ENCODE measurements at regions not wholly inside any gene's neighbourhood (a gene's known extent, or its start where the extent isn't known, plus 50 kb on each side); places are given as distances from the start of the nearest gene placed in this dataset.

DNA sequence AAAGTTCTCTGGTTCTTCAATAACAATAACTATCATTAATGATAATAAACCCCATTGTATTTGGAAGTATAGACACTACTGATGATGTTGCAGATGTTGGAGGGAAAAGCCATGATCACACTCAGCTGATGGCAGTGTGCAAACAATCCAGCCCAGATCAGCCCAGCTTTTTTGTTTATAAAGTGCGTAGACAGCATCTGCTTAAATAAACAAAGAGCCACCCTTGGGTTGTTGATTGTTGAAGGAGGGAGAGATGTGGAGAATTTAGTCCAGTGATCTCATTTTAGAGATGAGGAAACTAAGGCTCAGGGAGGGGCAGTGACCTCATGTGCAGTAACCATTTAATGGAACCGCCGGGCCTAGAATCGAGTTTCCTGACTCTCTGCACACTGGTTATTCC, 56.0 kb upstream of the MEX3C start (continued):
- TF ChIP-seq, protein P1, sequence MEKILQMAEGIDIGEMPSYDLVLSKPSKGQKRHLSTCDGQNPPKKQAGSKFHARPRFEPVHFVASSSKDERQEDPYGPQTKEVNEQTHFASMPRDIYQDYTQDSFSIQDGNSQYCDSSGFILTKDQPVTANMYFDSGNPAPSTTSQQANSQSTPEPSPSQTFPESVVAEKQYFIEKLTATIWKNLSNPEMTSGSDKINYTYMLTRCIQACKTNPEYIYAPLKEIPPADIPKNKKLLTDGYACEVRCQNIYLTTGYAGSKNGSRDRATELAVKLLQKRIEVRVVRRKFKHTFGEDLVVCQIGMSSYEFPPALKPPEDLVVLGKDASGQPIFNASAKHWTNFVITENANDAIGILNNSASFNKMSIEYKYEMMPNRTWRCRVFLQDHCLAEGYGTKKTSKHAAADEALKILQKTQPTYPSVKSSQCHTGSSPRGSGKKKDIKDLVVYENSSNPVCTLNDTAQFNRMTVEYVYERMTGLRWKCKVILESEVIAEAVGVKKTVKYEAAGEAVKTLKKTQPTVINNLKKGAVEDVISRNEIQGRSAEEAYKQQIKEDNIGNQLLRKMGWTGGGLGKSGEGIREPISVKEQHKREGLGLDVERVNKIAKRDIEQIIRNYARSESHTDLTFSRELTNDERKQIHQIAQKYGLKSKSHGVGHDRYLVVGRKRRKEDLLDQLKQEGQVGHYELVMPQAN (conservative IDR thresholded peaks at IDR 0.05) = no peak
- TF ChIP-seq NFIC (IDR thresholded peaks at IDR 0.05; ENCODE audit: low read depth, low read length) = no peak

DNA sequence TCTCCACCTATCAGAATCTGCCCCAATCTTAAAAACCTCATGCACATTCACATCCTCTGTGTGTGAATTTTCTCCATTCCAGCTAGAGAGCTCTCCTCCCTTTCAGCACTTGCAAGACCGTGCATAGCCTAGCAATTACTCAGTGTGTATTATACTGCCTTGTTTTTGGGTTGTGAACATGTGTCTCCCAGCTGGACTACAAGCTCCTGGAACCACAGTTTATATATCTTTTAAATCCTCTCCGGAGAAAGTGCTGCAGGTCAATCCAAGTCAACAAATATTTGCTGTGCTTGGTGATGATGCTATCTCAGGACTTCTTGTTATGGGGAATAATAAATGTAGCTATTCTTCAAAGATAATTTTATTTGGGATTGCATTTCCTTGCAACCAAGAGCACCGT, 58.2 kb upstream of the MEX3C start:
- ChIA-PET CTCF (interaction anchor here (0.5 to 1.8 kb wide), 5 partner anchors 11 to 191 kb away, joined by 3 to 4 read pairs (median 3); no protein-coding TSS in a partner anchor), RAD21 (ENCODE audit: unreplicated experiment) (no interaction called here)
- FAIRE-seq = no peak
- TF ChIP-seq PAX5 (IDR thresholded peaks at IDR 0.05; ENCODE audit: borderline replicate concordance, low read depth, low read length) (no peak), CHD4 (IDR thresholded peaks at IDR 0.05) (no peak), RB1 (IDR thresholded peaks at IDR 0.05; ENCODE audit: borderline replicate concordance) (no peak), SUPT20H (IDR thresholded peaks at IDR 0.05; ENCODE audit: borderline replicate concordance, control insufficient read depth, low read depth, low read length) (no peak), POLR2AphosphoS2 (IDR thresholded peaks at IDR 0.05; ENCODE audit: low read depth, low read length) (no peak), CEBPB (IDR thresholded peaks at IDR 0.05; ENCODE audit: borderline replicate concordance in 1 of 2, low read depth in 2 of 2, low read length in 2 of 2) (no peak), SREBF1 (IDR thresholded peaks at IDR 0.05; ENCODE audit: low read length) (no peak), CHD1 (IDR thresholded peaks at IDR 0.05; ENCODE audit: low read depth, low read length) (no peak), IKZF2 (IDR thresholded peaks at IDR 0.05) (no peak), SMAD5 (IDR thresholded peaks at IDR 0.05; ENCODE audit: low read depth) (no peak), BHLHE40 (IDR thresholded peaks at IDR 0.05; ENCODE audit: borderline replicate concordance in 1 of 2, low read depth in 2 of 2, low read length in 1 of 2) (no peak), TAF1 (IDR thresholded peaks at IDR 0.05; ENCODE audit: borderline replicate concordance, low read depth, low read length) (no peak), PML (IDR thresholded peaks at IDR 0.05; ENCODE audit: low read length) (no peak)
- TF ChIP-seq, protein P2, sequence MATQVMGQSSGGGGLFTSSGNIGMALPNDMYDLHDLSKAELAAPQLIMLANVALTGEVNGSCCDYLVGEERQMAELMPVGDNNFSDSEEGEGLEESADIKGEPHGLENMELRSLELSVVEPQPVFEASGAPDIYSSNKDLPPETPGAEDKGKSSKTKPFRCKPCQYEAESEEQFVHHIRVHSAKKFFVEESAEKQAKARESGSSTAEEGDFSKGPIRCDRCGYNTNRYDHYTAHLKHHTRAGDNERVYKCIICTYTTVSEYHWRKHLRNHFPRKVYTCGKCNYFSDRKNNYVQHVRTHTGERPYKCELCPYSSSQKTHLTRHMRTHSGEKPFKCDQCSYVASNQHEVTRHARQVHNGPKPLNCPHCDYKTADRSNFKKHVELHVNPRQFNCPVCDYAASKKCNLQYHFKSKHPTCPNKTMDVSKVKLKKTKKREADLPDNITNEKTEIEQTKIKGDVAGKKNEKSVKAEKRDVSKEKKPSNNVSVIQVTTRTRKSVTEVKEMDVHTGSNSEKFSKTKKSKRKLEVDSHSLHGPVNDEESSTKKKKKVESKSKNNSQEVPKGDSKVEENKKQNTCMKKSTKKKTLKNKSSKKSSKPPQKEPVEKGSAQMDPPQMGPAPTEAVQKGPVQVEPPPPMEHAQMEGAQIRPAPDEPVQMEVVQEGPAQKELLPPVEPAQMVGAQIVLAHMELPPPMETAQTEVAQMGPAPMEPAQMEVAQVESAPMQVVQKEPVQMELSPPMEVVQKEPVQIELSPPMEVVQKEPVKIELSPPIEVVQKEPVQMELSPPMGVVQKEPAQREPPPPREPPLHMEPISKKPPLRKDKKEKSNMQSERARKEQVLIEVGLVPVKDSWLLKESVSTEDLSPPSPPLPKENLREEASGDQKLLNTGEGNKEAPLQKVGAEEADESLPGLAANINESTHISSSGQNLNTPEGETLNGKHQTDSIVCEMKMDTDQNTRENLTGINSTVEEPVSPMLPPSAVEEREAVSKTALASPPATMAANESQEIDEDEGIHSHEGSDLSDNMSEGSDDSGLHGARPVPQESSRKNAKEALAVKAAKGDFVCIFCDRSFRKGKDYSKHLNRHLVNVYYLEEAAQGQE (IDR thresholded peaks at IDR 0.05; ENCODE audit: low read depth, low read length) = no peak

More for the DNA sequence above, 58.2 kb upstream of the MEX3C start:
- BruUV-seq (replicated peaks) = no TSS peak
- ChIA-PET SMC1A (ENCODE audit: uncharacterized antibody, unreplicated experiment) (interaction anchor here (1.0 to 2.0 kb wide), 2 partner anchors 9 to 23 kb away, joined by 3 to 4 read pairs; no protein-coding TSS in a partner anchor), POLR2A (interaction anchor here (1.1 kb wide), 1 partner anchor 20 kb away, joined by 3 read pairs; no protein-coding TSS in a partner anchor)
- Histone ChIP-seq H3K36me3 (ENCODE audit: control insufficient read depth in 2 of 2, insufficient read depth in 2 of 2, low read length in 1 of 2) (no peaks in the 10 kb centered on the region), H3K4me1 (ENCODE audit: control insufficient read depth, insufficient read depth, low read length) (peaks cover 7% of the 10 kb centered on the region), H2AFZ (ENCODE audit: control insufficient read depth, low read depth, low read length) (no peak overlapping the region), H3K27ac (ENCODE audit: control insufficient read depth, insufficient read depth) (no peak overlapping the region), H3K9me3 (replicated peaks; ENCODE audit: control insufficient read depth, insufficient read depth, low read length) (no peaks in the 10 kb centered on the region), H3K27me3 (replicated peaks in 1 of 2; ENCODE audit: control insufficient read depth in 2 of 2, insufficient read depth in 2 of 2, low read length in 1 of 2) (no peaks in the 10 kb centered on the region), H3K4me2 (ENCODE audit: control insufficient read depth, insufficient read depth) (no peak overlapping the region), H3K79me2 (ENCODE audit: control insufficient read depth, insufficient read depth, low read length) (no peaks in the 10 kb centered on the region), H4K20me1 (ENCODE audit: control insufficient read depth, insufficient read depth) (no peaks in the 10 kb centered on the region), H3K4me3 (no peak overlapping the region), H3K9ac (ENCODE audit: control insufficient read depth, insufficient read depth, low read length) (no peak overlapping the region)
- DNase-seq (ENCODE audit: low read depth, low spot score) (no peak), ATAC-seq (no peak)
- intact Hi-C loops (cut with micrococcal nuclease; ENCODE audit: unreplicated experiment) (no loop called here), in situ Hi-C loops (cut with MboI) (no loop called here)
- 42% methylated on average over 3 of the region's 3 CpGs for WGBS (ENCODE audit: insufficient coverage, insufficient replicate concordance, low lambda C conversion rate, missing lambda C conversion rate)

Data from GM12878 (cell line).